ENCODE measurements at regions not wholly inside any gene's neighbourhood (a gene's known extent, or its start where the extent isn't known, plus 50 kb on each side); places are given as distances from the start of the nearest gene placed in this dataset.
A peak's percentile ranks its signal among the peaks of the same experiment; 100 is the strongest.

GRCh38 chr6:3990692-3991491, 88.0 kb downstream of the FAM217A start (continued):
- TF ChIP-seq HMGXB4 (CRISPR knock-in tag; IDR thresholded peaks at IDR 0.05) (no peak), RREB1 (CRISPR knock-in tag; IDR thresholded peaks at IDR 0.05) (0 out of 2 replicates have a peak, but pooled peaks have one; percentile 23), SIRT6 (IDR thresholded peaks at IDR 0.05; ENCODE audit: low read depth, low read length) (no peak), ZNF764 (CRISPR knock-in tag; IDR thresholded peaks at IDR 0.05; ENCODE audit: low read depth) (no peak), FUS (optimal IDR thresholded peaks at IDR 0.05; ENCODE audit: low read depth, low read length) (no peak), NELFE (IDR thresholded peaks at IDR 0.05; ENCODE audit: insufficient read depth, insufficient read length) (no peak), TBP (optimal IDR thresholded peaks at IDR 0.05; ENCODE audit: low read depth, low read length) (no peak)
- TF ChIP-seq, protein P1, sequence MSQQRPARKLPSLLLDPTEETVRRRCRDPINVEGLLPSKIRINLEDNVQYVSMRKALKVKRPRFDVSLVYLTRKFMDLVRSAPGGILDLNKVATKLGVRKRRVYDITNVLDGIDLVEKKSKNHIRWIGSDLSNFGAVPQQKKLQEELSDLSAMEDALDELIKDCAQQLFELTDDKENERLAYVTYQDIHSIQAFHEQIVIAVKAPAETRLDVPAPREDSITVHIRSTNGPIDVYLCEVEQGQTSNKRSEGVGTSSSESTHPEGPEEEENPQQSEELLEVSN (IDR thresholded peaks at IDR 0.05; ENCODE audit: borderline replicate concordance in 1 of 2, extremely low read depth in 1 of 2, insufficient read depth in 1 of 2, insufficient read length in 1 of 2, low read depth in 1 of 2, low read length in 1 of 2, poor library complexity in 1 of 2, severe bottlenecking in 1 of 2), result no peak
- TF ChIP-seq, protein P2, sequence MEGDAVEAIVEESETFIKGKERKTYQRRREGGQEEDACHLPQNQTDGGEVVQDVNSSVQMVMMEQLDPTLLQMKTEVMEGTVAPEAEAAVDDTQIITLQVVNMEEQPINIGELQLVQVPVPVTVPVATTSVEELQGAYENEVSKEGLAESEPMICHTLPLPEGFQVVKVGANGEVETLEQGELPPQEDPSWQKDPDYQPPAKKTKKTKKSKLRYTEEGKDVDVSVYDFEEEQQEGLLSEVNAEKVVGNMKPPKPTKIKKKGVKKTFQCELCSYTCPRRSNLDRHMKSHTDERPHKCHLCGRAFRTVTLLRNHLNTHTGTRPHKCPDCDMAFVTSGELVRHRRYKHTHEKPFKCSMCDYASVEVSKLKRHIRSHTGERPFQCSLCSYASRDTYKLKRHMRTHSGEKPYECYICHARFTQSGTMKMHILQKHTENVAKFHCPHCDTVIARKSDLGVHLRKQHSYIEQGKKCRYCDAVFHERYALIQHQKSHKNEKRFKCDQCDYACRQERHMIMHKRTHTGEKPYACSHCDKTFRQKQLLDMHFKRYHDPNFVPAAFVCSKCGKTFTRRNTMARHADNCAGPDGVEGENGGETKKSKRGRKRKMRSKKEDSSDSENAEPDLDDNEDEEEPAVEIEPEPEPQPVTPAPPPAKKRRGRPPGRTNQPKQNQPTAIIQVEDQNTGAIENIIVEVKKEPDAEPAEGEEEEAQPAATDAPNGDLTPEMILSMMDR (IDR thresholded peaks at IDR 0.05 in 2 of 3, conservative IDR thresholded peaks at IDR 0.05 in 1 of 3; ENCODE audit: insufficient read depth in 2 of 3, low read depth in 1 of 3, low read length in 3 of 3), result peak; percentile 89 to 96 (median 94)
- TF ChIP-seq, protein P3, sequence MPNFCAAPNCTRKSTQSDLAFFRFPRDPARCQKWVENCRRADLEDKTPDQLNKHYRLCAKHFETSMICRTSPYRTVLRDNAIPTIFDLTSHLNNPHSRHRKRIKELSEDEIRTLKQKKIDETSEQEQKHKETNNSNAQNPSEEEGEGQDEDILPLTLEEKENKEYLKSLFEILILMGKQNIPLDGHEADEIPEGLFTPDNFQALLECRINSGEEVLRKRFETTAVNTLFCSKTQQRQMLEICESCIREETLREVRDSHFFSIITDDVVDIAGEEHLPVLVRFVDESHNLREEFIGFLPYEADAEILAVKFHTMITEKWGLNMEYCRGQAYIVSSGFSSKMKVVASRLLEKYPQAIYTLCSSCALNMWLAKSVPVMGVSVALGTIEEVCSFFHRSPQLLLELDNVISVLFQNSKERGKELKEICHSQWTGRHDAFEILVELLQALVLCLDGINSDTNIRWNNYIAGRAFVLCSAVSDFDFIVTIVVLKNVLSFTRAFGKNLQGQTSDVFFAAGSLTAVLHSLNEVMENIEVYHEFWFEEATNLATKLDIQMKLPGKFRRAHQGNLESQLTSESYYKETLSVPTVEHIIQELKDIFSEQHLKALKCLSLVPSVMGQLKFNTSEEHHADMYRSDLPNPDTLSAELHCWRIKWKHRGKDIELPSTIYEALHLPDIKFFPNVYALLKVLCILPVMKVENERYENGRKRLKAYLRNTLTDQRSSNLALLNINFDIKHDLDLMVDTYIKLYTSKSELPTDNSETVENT (CRISPR knock-in tag; IDR thresholded peaks at IDR 0.05), result no peak
